ENCODE measurements at regions not wholly inside any gene's neighbourhood (a gene's known extent, or its start where the extent isn't known, plus 50 kb on each side); places are given as distances from the start of the nearest gene placed in this dataset.

- H3K27ac ChIP-seq: no peak overlapping the region
- no peaks in the 10 kb centered on the region for H3K27me3 ChIP-seq
- H3K4me1 ChIP-seq: no peaks in the 10 kb centered on the region
- H3K4me3 ChIP-seq: no peak overlapping the region
- DNase-seq (no peak), FAIRE-seq (no peak), ATAC-seq (no peak)
- H3K9me3 ChIP-seq: no peaks in the 10 kb centered on the region
- intact Hi-C loops (cut with DNase I): no loop called here
- no peaks in the 10 kb centered on the region for H3K36me3 ChIP-seq
- TF ChIP-seq CTCF (IDR thresholded peaks at IDR 0.05): no peak
Observed at GRCh38 chr16:63960321-63960720, 1161.5 kb downstream of the CDH11 start.

- no peak for FAIRE-seq
- no peaks in the 10 kb centered on the region for H3K4me1 ChIP-seq
- intact Hi-C loops (cut with DNase I): no loop called here
Observed at GRCh38 chr16:63947022-63947421, 1174.8 kb downstream of the CDH11 start.

DNA sequence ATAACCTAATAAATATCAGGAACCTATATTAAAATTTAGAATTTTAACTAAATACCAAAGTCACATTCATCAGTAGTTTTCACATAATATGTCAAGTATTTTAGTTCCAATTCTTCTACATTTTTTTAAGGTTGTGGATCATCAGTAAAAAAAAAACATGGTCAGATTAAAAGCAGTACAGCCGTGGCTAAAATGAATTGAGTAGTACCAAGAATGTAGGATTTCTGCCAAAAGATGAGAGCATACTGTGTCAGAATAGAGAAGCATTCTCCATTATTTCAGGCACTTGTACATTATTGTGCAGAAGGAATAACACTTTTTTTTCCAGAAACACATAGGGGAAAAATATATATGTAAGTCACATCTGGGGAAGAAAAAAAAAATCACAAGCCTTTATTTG lies 1176.1 kb downstream of the CDH11 start:
- TF ChIP-seq CTCF (IDR thresholded peaks at IDR 0.05): no peak
- no peak for ATAC-seq
- DNase-seq: no peak
- no peaks in the 10 kb centered on the region for H3K36me3 ChIP-seq
- H3K4me3 ChIP-seq: no peak overlapping the region
- no peaks in the 10 kb centered on the region for H3K4me1 ChIP-seq
- WGBS, 2 donors: 31 to 49% methylated on average over 1 of the region's 1 CpG
- no peaks in the 10 kb centered on the region for H3K27me3 ChIP-seq
- no peaks in the 10 kb centered on the region for H3K9me3 ChIP-seq
- intact Hi-C loops (cut with DNase I): no loop called here
- no peak for FAIRE-seq
- no peak overlapping the region for H3K27ac ChIP-seq

More at GRCh38 chr16:63947022-63947421, 1174.8 kb downstream of the CDH11 start:
- no peaks in the 10 kb centered on the region for H3K9me3 ChIP-seq
- H3K36me3 ChIP-seq: no peaks in the 10 kb centered on the region
- TF ChIP-seq CTCF (IDR thresholded peaks at IDR 0.05): no peak
- no peak overlapping the region for H3K27ac ChIP-seq
- 75 to 84% methylated on average over 2 of the region's 2 CpGs for WGBS, 2 donors
- ATAC-seq (no peak), DNase-seq (no peak)
- H3K27me3 ChIP-seq: no peaks in the 10 kb centered on the region
- H3K4me3 ChIP-seq: no peak overlapping the region

- H3K4me3 ChIP-seq: no peak overlapping the region
- no peaks in the 10 kb centered on the region for H3K9me3 ChIP-seq
- DNase-seq (no peak), ATAC-seq (no peak), FAIRE-seq (no peak)
- 67 to 74% methylated on average over 6 of the region's 6 CpGs for WGBS, 2 donors
- H3K4me1 ChIP-seq: no peaks in the 10 kb centered on the region
- intact Hi-C loops (cut with DNase I): no loop called here
- no peaks in the 10 kb centered on the region for H3K27me3 ChIP-seq
- H3K36me3 ChIP-seq: no peaks in the 10 kb centered on the region
- H3K27ac ChIP-seq: no peak overlapping the region
- TF ChIP-seq CTCF (IDR thresholded peaks at IDR 0.05): no peak
Observed at GRCh38 chr16:63943566-63943965, 1178.3 kb downstream of the CDH11 start.

GRCh38 chr16:63938661-63939060 lies 1183.2 kb downstream of the CDH11 start:
- 68 to 73% methylated on average over 4 of the region's 4 CpGs for WGBS, 2 donors
- Histone ChIP-seq H3K27ac (no peak overlapping the region), H3K9me3 (no peaks in the 10 kb centered on the region), H3K4me3 (no peak overlapping the region), H3K4me1 (no peaks in the 10 kb centered on the region), H3K27me3 (no peaks in the 10 kb centered on the region), H3K36me3 (no peaks in the 10 kb centered on the region)
- no peak for DNase-seq
- intact Hi-C loops (cut with DNase I): no loop called here
- FAIRE-seq: no peak
- no peak for TF ChIP-seq CTCF (IDR thresholded peaks at IDR 0.05)
- ATAC-seq: no peak

Measured in pancreas (tissue), 10 donors.